HEK293 (cell line): ENCODE measurements at regions not wholly inside any gene's neighbourhood (a gene's known extent, or its start where the extent isn't known, plus 50 kb on each side); places are given as distances from the start of the nearest gene placed in this dataset.

Experiments
- CTCF ChIA-PET: fragments of 350-600 bp; formaldehyde crosslinking; extraction: SDS; loops from one replicate; lab custom pipeline; 2021; ENCODE audit warnings: antibody characterized with exemption; lab: Yijun Ruan, JAX
- POLR2A ChIA-PET: fragments of 300-600 bp; formaldehyde crosslinking; extraction: SDS; loops from one replicate; lab custom pipeline; 2020; ENCODE audit warnings: antibody characterized with exemption, inconsistent platforms; lab: Yijun Ruan, JAX
- H3K27ac ChIP-seq: fragments of 200-500 bp; sonication (Bioruptor generic); 2 replicates; pipeline ENCODE4 v1.5.1; 2014; ENCODE audit warnings: low read depth, low read length, control low read depth, inconsistent platforms; ENCODE audit errors: extremely low read depth
- H3K36me3 ChIP-seq, 2 experiments: fragments of 200-500 bp in 1 of 2; sonication (Bioruptor generic) in 1 of 2; 1 replicate in 1 of 2; 2 replicates in 1 of 2; pipeline ENCODE4 v1.5.1; 2014 to 2017; ENCODE audit warnings: inconsistent platforms in 2 of 2, low read length in 2 of 2; ENCODE audit not compliant: control insufficient read depth in 2 of 2, insufficient read depth in 1 of 2
- H3K4me1 ChIP-seq: fragments of 200-500 bp; sonication (Bioruptor generic); 2 replicates; pipeline ENCODE4 v1.5.1; 2014; ENCODE audit warnings: mild to moderate bottlenecking, low read length, inconsistent platforms; ENCODE audit not compliant: control insufficient read depth, insufficient read depth
- H3K4me3 ChIP-seq: 2 replicates; pipeline ENCODE4 v1.5.1; 2011; ENCODE audit warnings: low read depth, mild to moderate bottlenecking, control low read depth, low read length, moderate library complexity
- H3K9me3 ChIP-seq: fragments of 200-500 bp; sonication (Bioruptor generic); 2 replicates; pipeline ENCODE4 v1.5.1; 2014; ENCODE audit warnings: low read depth, low read length, inconsistent platforms; ENCODE audit not compliant: control insufficient read depth, insufficient read depth
- EGR2 ChIP-seq: fragments of 450-650 bp; formaldehyde crosslinking; IDR thresholded peaks from 2 replicates; pipeline ENCODE4 v1.5.1; 2016; ENCODE audit warnings: low read depth, missing biosample characterization, missing genetic modification characterization
- GLIS1 ChIP-seq: fragments of 450-650 bp; formaldehyde crosslinking; IDR thresholded peaks from 2 replicates; pipeline ENCODE4 v1.5.1; 2016; ENCODE audit warnings: missing biosample characterization, missing genetic modification characterization
- SP7 ChIP-seq: fragments of 450-650 bp; formaldehyde crosslinking; IDR thresholded peaks from 2 replicates; pipeline ENCODE4 v1.5.1; 2016; ENCODE audit warnings: missing biosample characterization, missing genetic modification characterization
- TCF7L2 ChIP-seq: IDR thresholded peaks from 2 replicates; pipeline ENCODE4 v1.6.1; 2011; ENCODE audit warnings: low read depth, mild to moderate bottlenecking, inconsistent platforms, low read length, moderate library complexity, borderline replicate concordance
- ZFHX2 ChIP-seq: fragments of 450-650 bp; formaldehyde crosslinking; conservative IDR thresholded peaks from 2 replicates; pipeline ENCODE4 v1.5.1; 2016; ENCODE audit warnings: missing biosample characterization, missing genetic modification characterization
- ZNF121 ChIP-seq: fragments of 450-650 bp; formaldehyde crosslinking; IDR thresholded peaks from 2 replicates; pipeline ENCODE4 v1.5.1; 2016; ENCODE audit warnings: missing biosample characterization, missing genetic modification characterization
- ZNF324 ChIP-seq: fragments of 450-650 bp; formaldehyde crosslinking; IDR thresholded peaks from 2 replicates; pipeline ENCODE4 v1.5.1; 2016; ENCODE audit warnings: missing biosample characterization, missing genetic modification characterization
- ZNF626 ChIP-seq: fragments of 450-650 bp; sonication (Bioruptor Pico); formaldehyde crosslinking; IDR thresholded peaks from 2 replicates; pipeline ENCODE4 v1.5.1; 2018; ENCODE audit warnings: missing biosample characterization, missing genetic modification characterization, inconsistent platforms
- ZNF701 ChIP-seq: fragments of 450-650 bp; formaldehyde crosslinking; IDR thresholded peaks from 2 replicates; pipeline ENCODE4 v1.5.1; 2016; ENCODE audit warnings: missing biosample characterization, missing genetic modification characterization
- ZNF785 ChIP-seq: fragments of 450-650 bp; formaldehyde crosslinking; IDR thresholded peaks from 2 replicates; pipeline ENCODE4 v1.5.1; 2016; ENCODE audit warnings: missing biosample characterization, missing genetic modification characterization
- ZSCAN16 ChIP-seq: fragments of 450-650 bp; formaldehyde crosslinking; IDR thresholded peaks from 2 replicates; pipeline ENCODE4 v1.5.1; 2016; ENCODE audit warnings: missing biosample characterization, missing genetic modification characterization
- ZXDB ChIP-seq: fragments of 450-650 bp; formaldehyde crosslinking; IDR thresholded peaks from 2 replicates; pipeline ENCODE4 v1.5.1; 2016; ENCODE audit warnings: missing biosample characterization, missing genetic modification characterization
- TF ChIP-seq, protein P1 (sequence below): fragments of 450-650 bp; formaldehyde crosslinking; IDR thresholded peaks from 2 replicates; pipeline ENCODE4 v1.5.1; 2016; ENCODE audit warnings: missing biosample characterization, missing genetic modification characterization
- TF ChIP-seq, protein P2 (sequence below): fragments of 450-650 bp; formaldehyde crosslinking; IDR thresholded peaks from 2 replicates; pipeline ENCODE4 v1.5.1; 2016; ENCODE audit warnings: missing biosample characterization, missing genetic modification characterization, low read depth
- TF ChIP-seq, protein P3 (sequence below): fragments of 450-650 bp; formaldehyde crosslinking; IDR thresholded peaks from 2 replicates; pipeline ENCODE4 v1.5.1; 2016; ENCODE audit warnings: missing biosample characterization, missing genetic modification characterization
- TF ChIP-seq, protein P4 (sequence below): fragments of 450-650 bp; formaldehyde crosslinking; IDR thresholded peaks from 2 replicates; pipeline ENCODE4 v1.5.1; 2016; ENCODE audit warnings: missing biosample characterization, missing genetic modification characterization

DNA sequence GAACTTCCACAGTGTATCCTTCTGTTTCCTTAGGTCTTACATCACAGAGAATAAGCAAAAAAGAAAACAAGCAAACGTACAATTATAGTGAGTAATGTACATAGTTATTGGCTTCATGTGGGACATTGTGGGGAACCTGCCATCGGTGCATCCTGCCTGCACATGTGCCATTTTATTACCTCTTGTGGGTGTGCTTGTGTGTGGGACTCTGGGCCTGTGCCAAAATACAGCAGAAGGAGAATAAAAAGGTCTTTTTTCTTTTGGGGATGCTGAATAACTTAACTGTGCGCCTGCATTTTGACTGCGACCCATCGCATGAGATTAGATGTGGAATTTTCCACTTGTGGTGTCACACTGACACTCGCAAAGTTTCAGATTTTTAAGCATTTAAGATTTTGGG is 169.6 kb upstream of the DCBLD2 start:
- no peaks in the 10 kb centered on the region for H3K36me3 ChIP-seq
- ChIA-PET CTCF (no interaction called here), POLR2A (no interaction called here)

DNA sequence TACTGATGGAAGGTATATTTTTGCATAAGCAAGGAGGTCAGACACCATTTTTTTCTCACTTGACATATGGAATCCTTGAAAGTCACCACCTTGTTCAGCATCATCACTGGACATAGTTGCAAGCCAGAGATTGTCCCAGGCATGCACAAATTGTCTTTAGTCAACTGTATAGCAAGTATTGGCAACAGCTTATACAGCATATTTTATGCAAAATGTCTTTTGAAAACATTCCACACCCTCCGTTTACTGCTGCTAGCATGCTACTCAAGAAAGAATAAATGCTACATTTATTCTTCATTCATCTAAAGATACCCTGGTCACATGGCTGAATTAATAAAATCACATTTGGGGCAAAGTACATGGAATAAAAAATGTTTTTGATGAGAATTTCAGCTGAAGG is 168.5 kb upstream of the DCBLD2 start:
- ChIA-PET CTCF (no interaction called here), POLR2A (no interaction called here)
- H3K27ac ChIP-seq, result no peak overlapping the region
- H3K4me1 ChIP-seq, result no peaks in the 10 kb centered on the region
- no peaks in the 10 kb centered on the region for H3K36me3 ChIP-seq
- no peaks in the 10 kb centered on the region for H3K9me3 ChIP-seq
- H3K4me3 ChIP-seq, result no peak overlapping the region
- TF ChIP-seq ZNF701 (tag by site-specific recombination), result no peak
- TF ChIP-seq, protein P1, sequence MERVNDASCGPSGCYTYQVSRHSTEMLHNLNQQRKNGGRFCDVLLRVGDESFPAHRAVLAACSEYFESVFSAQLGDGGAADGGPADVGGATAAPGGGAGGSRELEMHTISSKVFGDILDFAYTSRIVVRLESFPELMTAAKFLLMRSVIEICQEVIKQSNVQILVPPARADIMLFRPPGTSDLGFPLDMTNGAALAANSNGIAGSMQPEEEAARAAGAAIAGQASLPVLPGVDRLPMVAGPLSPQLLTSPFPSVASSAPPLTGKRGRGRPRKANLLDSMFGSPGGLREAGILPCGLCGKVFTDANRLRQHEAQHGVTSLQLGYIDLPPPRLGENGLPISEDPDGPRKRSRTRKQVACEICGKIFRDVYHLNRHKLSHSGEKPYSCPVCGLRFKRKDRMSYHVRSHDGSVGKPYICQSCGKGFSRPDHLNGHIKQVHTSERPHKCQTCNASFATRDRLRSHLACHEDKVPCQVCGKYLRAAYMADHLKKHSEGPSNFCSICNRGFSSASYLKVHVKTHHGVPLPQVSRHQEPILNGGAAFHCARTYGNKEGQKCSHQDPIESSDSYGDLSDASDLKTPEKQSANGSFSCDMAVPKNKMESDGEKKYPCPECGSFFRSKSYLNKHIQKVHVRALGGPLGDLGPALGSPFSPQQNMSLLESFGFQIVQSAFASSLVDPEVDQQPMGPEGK, result no peak
- no peak for TF ChIP-seq ZXDB (tag by site-specific recombination)
- TF ChIP-seq, protein P2, sequence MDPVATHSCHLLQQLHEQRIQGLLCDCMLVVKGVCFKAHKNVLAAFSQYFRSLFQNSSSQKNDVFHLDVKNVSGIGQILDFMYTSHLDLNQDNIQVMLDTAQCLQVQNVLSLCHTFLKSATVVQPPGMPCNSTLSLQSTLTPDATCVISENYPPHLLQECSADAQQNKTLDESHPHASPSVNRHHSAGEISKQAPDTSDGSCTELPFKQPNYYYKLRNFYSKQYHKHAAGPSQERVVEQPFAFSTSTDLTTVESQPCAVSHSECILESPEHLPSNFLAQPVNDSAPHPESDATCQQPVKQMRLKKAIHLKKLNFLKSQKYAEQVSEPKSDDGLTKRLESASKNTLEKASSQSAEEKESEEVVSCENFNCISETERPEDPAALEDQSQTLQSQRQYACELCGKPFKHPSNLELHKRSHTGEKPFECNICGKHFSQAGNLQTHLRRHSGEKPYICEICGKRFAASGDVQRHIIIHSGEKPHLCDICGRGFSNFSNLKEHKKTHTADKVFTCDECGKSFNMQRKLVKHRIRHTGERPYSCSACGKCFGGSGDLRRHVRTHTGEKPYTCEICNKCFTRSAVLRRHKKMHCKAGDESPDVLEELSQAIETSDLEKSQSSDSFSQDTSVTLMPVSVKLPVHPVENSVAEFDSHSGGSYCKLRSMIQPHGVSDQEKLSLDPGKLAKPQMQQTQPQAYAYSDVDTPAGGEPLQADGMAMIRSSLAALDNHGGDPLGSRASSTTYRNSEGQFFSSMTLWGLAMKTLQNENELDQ (tag by site-specific recombination), result no peak
- no peak for TF ChIP-seq ZNF626
- TF ChIP-seq ZNF324, result no peak
- TF ChIP-seq, protein P3, sequence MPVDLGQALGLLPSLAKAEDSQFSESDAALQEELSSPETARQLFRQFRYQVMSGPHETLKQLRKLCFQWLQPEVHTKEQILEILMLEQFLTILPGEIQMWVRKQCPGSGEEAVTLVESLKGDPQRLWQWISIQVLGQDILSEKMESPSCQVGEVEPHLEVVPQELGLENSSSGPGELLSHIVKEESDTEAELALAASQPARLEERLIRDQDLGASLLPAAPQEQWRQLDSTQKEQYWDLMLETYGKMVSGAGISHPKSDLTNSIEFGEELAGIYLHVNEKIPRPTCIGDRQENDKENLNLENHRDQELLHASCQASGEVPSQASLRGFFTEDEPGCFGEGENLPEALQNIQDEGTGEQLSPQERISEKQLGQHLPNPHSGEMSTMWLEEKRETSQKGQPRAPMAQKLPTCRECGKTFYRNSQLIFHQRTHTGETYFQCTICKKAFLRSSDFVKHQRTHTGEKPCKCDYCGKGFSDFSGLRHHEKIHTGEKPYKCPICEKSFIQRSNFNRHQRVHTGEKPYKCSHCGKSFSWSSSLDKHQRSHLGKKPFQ, result no peak
- no peak for TF ChIP-seq ZNF121 (tag by site-specific recombination)
- no peak for TF ChIP-seq ZNF785

More for the DNA sequence above, 169.6 kb upstream of the DCBLD2 start:
- TF ChIP-seq ZFHX2 (peak; percentile 79), EGR2 (peak; percentile 53), GLIS1 (tag by site-specific recombination) (0 out of 2 replicates have a peak, but pooled peaks have one; percentile 37), ZNF701 (tag by site-specific recombination) (no peak), SP7 (tag by site-specific recombination) (peak; percentile 48; the same call in 1 of the 2 replicates)
- no peak overlapping the region for H3K27ac ChIP-seq
- H3K4me3 ChIP-seq, result no peak overlapping the region
- no peaks in the 10 kb centered on the region for H3K9me3 ChIP-seq
- no peaks in the 10 kb centered on the region for H3K4me1 ChIP-seq

DNA sequence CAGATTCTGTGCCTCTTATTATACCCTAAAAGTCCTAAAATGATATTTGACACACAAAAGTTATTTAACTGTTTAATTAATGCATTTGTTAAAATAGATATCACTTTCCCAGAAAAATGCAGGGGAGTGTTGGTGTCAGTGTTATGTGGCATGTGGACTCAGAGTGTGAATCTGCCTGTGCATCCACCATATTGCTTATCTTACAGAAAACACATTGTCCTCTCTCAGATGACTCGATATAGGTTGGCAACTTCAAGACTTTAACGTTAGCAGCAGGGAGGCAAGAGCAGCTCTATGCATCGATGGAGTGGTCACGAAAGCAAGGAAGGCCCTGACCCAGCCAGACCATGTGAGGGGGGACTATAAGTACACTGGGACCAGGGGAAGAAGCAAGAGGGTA is 165.4 kb upstream of the DCBLD2 start:
- no peak overlapping the region for H3K27ac ChIP-seq
- POLR2A ChIA-PET, result no interaction called here
- no peaks in the 10 kb centered on the region for H3K36me3 ChIP-seq
- no peak overlapping the region for H3K4me3 ChIP-seq
- H3K9me3 ChIP-seq, result no peaks in the 10 kb centered on the region
- TF ChIP-seq, protein P4, sequence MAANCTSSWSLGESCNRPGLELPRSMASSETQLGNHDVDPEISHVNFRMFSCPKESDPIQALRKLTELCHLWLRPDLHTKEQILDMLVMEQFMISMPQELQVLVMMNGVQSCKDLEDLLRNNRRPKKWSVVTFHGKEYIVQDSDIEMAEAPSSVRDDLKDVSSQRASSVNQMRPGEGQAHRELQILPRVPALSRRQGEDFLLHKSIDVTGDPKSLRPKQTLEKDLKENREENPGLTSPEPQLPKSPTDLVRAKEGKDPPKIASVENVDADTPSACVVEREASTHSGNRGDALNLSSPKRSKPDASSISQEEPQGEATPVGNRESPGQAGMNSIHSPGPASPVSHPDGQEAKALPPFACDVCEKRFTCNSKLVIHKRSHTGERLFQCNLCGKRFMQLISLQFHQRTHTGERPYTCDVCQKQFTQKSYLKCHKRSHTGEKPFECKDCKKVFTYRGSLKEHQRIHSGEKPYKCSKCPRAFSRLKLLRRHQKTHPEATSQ (tag by site-specific recombination), result no peak
- no peak for TF ChIP-seq ZSCAN16 (tag by site-specific recombination)
- TF ChIP-seq TCF7L2, result no peak
- no peak for TF ChIP-seq SP7 (tag by site-specific recombination)
- TF ChIP-seq, all 188 proteins: peak for 0
- H3K4me1 ChIP-seq, result no peaks in the 10 kb centered on the region
- CTCF ChIA-PET, result no interaction called here
